GM12875 (cell line): ENCODE measurements at regions not wholly inside any gene's neighbourhood (a gene's known extent, or its start where the extent isn't known, plus 50 kb on each side); places are given as distances from the start of the nearest gene placed in this dataset.

Experiments
- H3K4me3 ChIP-seq: one replicate; pipeline ENCODE4 v1.5.1; 2011; ENCODE audit warnings: low read depth, low read length, control low read depth
- CTCF ChIP-seq: IDR thresholded peaks from 2 replicates; pipeline ENCODE4 v1.5.1; 2011; ENCODE audit warnings: low read depth, mild to moderate bottlenecking, control low read depth, inconsistent platforms, low read length, moderate library complexity, borderline replicate concordance; ENCODE audit not compliant: insufficient read depth

GRCh38 chr6:163709255-163709654 lies 294.7 kb downstream of the QKI start:
- no peak for TF ChIP-seq CTCF
- H3K4me3 ChIP-seq = no peak overlapping the region

GRCh38 chr6:163708466-163708865 lies 293.9 kb downstream of the QKI start:
- no peak overlapping the region for H3K4me3 ChIP-seq
- no peak for TF ChIP-seq CTCF

- no peak overlapping the region for H3K4me3 ChIP-seq
- peak; percentile 53 for TF ChIP-seq CTCF
Observed at GRCh38 chr6:163707387-163708355, 293.2 kb downstream of the QKI start.

GRCh38 chr6:163706500-163707087 lies 292.1 kb downstream of the QKI start:
- H3K4me3 ChIP-seq = no peak overlapping the region
- no peak for TF ChIP-seq CTCF

GRCh38 chr6:163705923-163706322 lies 291.4 kb downstream of the QKI start:
- TF ChIP-seq CTCF = no peak
- no peak overlapping the region for H3K4me3 ChIP-seq

GRCh38 chr6:163702736-163703135 lies 288.2 kb downstream of the QKI start:
- TF ChIP-seq CTCF = no peak

More at GRCh38 chr6:163702736-163703135, 288.2 kb downstream of the QKI start:
- no peak overlapping the region for H3K4me3 ChIP-seq
